ENCODE measurements at regions not wholly inside any gene's neighbourhood (a gene's known extent, or its start where the extent isn't known, plus 50 kb on each side); places are given as distances from the start of the nearest gene placed in this dataset.
"Not testable (repeated sequence)": the region's sequence is repeated elsewhere in the genome, so short reads cannot be mapped to it uniquely, and the experiment has no call there.

- no peak for DNase-seq
Measured at GRCh38 chr7:124208173-124208572, 175.3 kb upstream of the TMEM229A start.

GRCh38 chr7:124205526-124205925 lies 172.7 kb upstream of the TMEM229A start:
- DNase-seq, result no peak

- DNase-seq, result no peak
Measured at GRCh38 chr7:124202546-124202945, 169.7 kb upstream of the TMEM229A start.

GRCh38 chr7:124201768-124202349 lies 169.0 kb upstream of the TMEM229A start:
- DNase-seq, result no peak

- no peak for DNase-seq
Measured at GRCh38 chr7:124196519-124196918, 163.7 kb upstream of the TMEM229A start.

GRCh38 chr7:124192885-124193284 lies 160.0 kb upstream of the TMEM229A start:
- no peak for DNase-seq

- no peak for DNase-seq
Measured at GRCh38 chr7:124191713-124192112, 158.8 kb upstream of the TMEM229A start.

- no peak for DNase-seq
Measured at GRCh38 chr7:124191030-124191429, 158.2 kb upstream of the TMEM229A start.

GRCh38 chr7:124188576-124188975 lies 155.7 kb upstream of the TMEM229A start:
- DNase-seq, result no peak

GRCh38 chr7:124187962-124188361 lies 155.1 kb upstream of the TMEM229A start:
- DNase-seq, result no peak

- DNase-seq, result no peak
Measured at GRCh38 chr7:124183649-124184048, 150.8 kb upstream of the TMEM229A start.

- DNase-seq, result no peak
Measured at GRCh38 chr7:124179641-124180040, 146.8 kb upstream of the TMEM229A start.

GRCh38 chr7:124177891-124178290 lies 145.0 kb upstream of the TMEM229A start:
- DNase-seq, result no peak

GRCh38 chr7:124171812-124172211 lies 138.9 kb upstream of the TMEM229A start:
- DNase-seq, result not testable (repeated sequence)

GRCh38 chr7:124171068-124171467 lies 138.2 kb upstream of the TMEM229A start:
- no peak for DNase-seq

GRCh38 chr7:124168616-124169015 lies 135.7 kb upstream of the TMEM229A start:
- no peak for DNase-seq

GRCh38 chr7:124162667-124163066 lies 129.8 kb upstream of the TMEM229A start:
- DNase-seq, result no peak

- DNase-seq, result peak; percentile 50
Measured at GRCh38 chr7:124155432-124156022, 122.7 kb upstream of the TMEM229A start.

GRCh38 chr7:124152859-124153692 lies 120.2 kb upstream of the TMEM229A start:
- DNase-seq, result peak; percentile 2

GRCh38 chr7:124137664-124138063 lies 104.8 kb upstream of the TMEM229A start:
- DNase-seq, result no peak

GRCh38 chr7:124124201-124124600 lies 91.3 kb upstream of the TMEM229A start:
- DNase-seq, result no peak

- DNase-seq, result no peak
Measured at GRCh38 chr7:124120911-124121310, 88.0 kb upstream of the TMEM229A start.

- no peak for DNase-seq
Measured at GRCh38 chr7:124113045-124113444, 80.2 kb upstream of the TMEM229A start.

- DNase-seq, result no peak
Measured at GRCh38 chr7:124106575-124106974, 73.7 kb upstream of the TMEM229A start.
